Panc1 (cell line): ENCODE measurements at regions not wholly inside any gene's neighbourhood (a gene's known extent, or its start where the extent isn't known, plus 50 kb on each side); places are given as distances from the start of the nearest gene placed in this dataset.

ENCODE experiments used
- ATAC-seq: fragments of 200-7000 bp; cut with Tn5 transposase; 2 replicates; pipeline ENCODE4 v1.9.1; 2020; ENCODE audit warnings: mild to moderate bottlenecking, moderate library complexity
- BruUV-seq: library from RNA; stranded (reverse); fragments of 400-500 nt; replicated peaks from 2 replicates; lab custom pipeline; 2021; lab: Mats Ljungman, UMichigan
- CTCF ChIA-PET: fragments of 300-600 bp; sonication (Branson Sonifier 250); formaldehyde crosslinking; loops from one replicate; lab custom pipeline; 2022; ENCODE audit warnings: antibody characterized with exemption; lab: Charles Lee
- POLR2A ChIA-PET: fragments of 300-600 bp; sonication (Branson Sonifier 250); formaldehyde crosslinking; loops from one replicate; lab custom pipeline; 2022; ENCODE audit warnings: antibody characterized with exemption; lab: Charles Lee
- DNase-seq: peaks from one replicate; pipeline ENCODE4 v3.0.0-alpha.2; 2010; ENCODE audit warnings: low read depth, low spot score
- H3K27ac ChIP-seq: 2 replicates; pipeline ENCODE4 v1.5.1; 2011; ENCODE audit warnings: mild to moderate bottlenecking, low read length, inconsistent platforms
- H3K27me3 ChIP-seq: fragments of 200-500 bp; sonication (Bioruptor generic); 2 replicates; pipeline ENCODE4 v1.6.0; 2014; ENCODE audit warnings: low read length, inconsistent platforms; ENCODE audit not compliant: control insufficient read depth, insufficient read depth
- H3K36me3 ChIP-seq: fragments of 200-500 bp; sonication (Bioruptor generic); 2 replicates; pipeline ENCODE4 v1.5.1; 2014; ENCODE audit warnings: inconsistent platforms, mild to moderate bottlenecking, low read length, moderate library complexity; ENCODE audit not compliant: control insufficient read depth, insufficient read depth
- H3K4me1 ChIP-seq: 2 replicates; pipeline ENCODE4 v1.5.1; 2011; ENCODE audit warnings: inconsistent platforms, mild to moderate bottlenecking, low read length, moderate library complexity; ENCODE audit not compliant: control insufficient read depth, insufficient read depth
- H3K4me3 ChIP-seq, 2 experiments: 2 replicates each; pipeline ENCODE4 v1.5.1; 2011 to 2012; ENCODE audit warnings: low read depth in 2 of 2, low read length in 2 of 2, mild to moderate bottlenecking in 2 of 2, inconsistent platforms in 1 of 2, moderate library complexity in 1 of 2
- H3K9me3 ChIP-seq: fragments of 200-500 bp; sonication (Bioruptor generic); 2 replicates; pipeline ENCODE4 v1.5.1; 2014; ENCODE audit warnings: low read depth, mild to moderate bottlenecking, inconsistent platforms, low read length, moderate library complexity; ENCODE audit not compliant: control insufficient read depth, insufficient read depth
- CTCF ChIP-seq: fragments of 450-650 bp; IDR thresholded peaks from 2 replicates; pipeline ENCODE4 v1.5.1; 2017; ENCODE audit warnings: mild to moderate bottlenecking
- POLR2AphosphoS5 ChIP-seq: IDR thresholded peaks from 2 replicates; pipeline ENCODE4 v1.6.1; 2012; ENCODE audit warnings: mild to moderate bottlenecking, low read depth, low read length, moderate library complexity
- REST ChIP-seq, 2 experiments: IDR thresholded peaks; 2 replicates each; pipeline ENCODE4 v1.6.1; 2011 to 2012; ENCODE audit warnings: low read depth in 2 of 2, control low read depth in 1 of 2, low read length in 1 of 2, mild to moderate bottlenecking in 1 of 2, moderate library complexity in 1 of 2; ENCODE audit not compliant: insufficient read depth in 1 of 2
- SIN3A ChIP-seq: IDR thresholded peaks from 2 replicates; pipeline ENCODE4 v1.6.1; 2012; ENCODE audit warnings: low read depth, mild to moderate bottlenecking, low read length, moderate library complexity, borderline replicate concordance; ENCODE audit not compliant: insufficient read depth
- TCF7L2 ChIP-seq: IDR thresholded peaks from 2 replicates; pipeline ENCODE4 v1.6.1; 2011; ENCODE audit warnings: mild to moderate bottlenecking, low read depth, low read length, inconsistent platforms
- in situ Hi-C: cut with HindIII; loops from 2 replicates; pipeline ENCODE4 v1.10.0; 2016; ENCODE audit warnings: low sequenced_read_pairs, low pct_unique_long_range_greater_than_20kb
- intact Hi-C: fragments of 100-400 bp; cut with micrococcal nuclease; formaldehyde crosslinking; loops from one replicate; pipeline ENCODE4 v1.10.0; 2022; ENCODE audit not compliant: unreplicated experiment

DNA sequence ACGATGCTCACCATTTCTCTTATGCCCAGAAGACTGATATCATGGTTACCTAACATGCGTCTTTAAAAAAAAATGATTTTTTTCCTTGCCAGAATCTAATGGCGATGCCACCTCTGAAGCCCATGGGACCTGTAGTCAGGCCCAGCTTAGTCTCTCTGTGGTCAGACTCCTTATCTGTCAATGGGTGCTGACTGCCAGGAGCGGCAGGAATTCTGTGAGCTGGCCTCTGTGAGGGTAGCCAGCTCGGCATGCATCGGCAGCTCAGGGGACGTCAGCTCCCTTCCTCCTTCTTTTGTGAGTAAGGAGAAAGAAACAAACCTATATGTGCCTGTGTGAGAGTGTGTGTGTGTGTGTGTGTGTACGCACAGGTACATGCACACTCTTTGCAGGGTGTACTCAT, 49.9 kb upstream of the ZRANB1 start:
- intact Hi-C loops (no loop called here), in situ Hi-C loops (no loop called here)
- no peak for ATAC-seq
- Histone ChIP-seq H3K36me3 (no peaks in the 10 kb centered on the region), H3K27me3 (peaks cover 7% of the 10 kb centered on the region), H3K27ac (no peak overlapping the region), H3K9me3 (no peaks in the 10 kb centered on the region), H3K4me1 (no peaks in the 10 kb centered on the region; the same call in 1 of the 2 replicates), H3K4me3 (no peak overlapping the region)
- CTCF ChIA-PET: interaction anchor here (0.7 kb wide), 1 partner anchor 211 kb away, joined by 3 read pairs; no protein-coding TSS in a partner anchor
- no TSS peak for BruUV-seq
- TF ChIP-seq POLR2AphosphoS5 (no peak), CTCF (no peak), REST (IDR thresholded peaks at IDR 0.05; ENCODE audit: insufficient read depth in 1 of 2, low read depth in 2 of 2, low read length in 1 of 2) (no peak), TCF7L2 (no peak), SIN3A (no peak)
- DNase-seq: no peak
- POLR2A ChIA-PET: no interaction called here
